Embryonic facial prominence (tissue), 1 donor: ENCODE measurements at regions not wholly inside any gene's neighbourhood (a gene's known extent, or its start where the extent isn't known, plus 50 kb on each side); places are given as distances from the start of the nearest gene placed in this dataset.
"Not testable (repeated sequence)": the region's sequence is repeated elsewhere in the genome, so short reads cannot be mapped to it uniquely, and the experiment has no call there.

ENCODE experiments used
- DNase-seq: peaks from one replicate; pipeline ENCODE4 v3.0.0-alpha.2; 2016; ENCODE audit errors: extremely low spot score

DNA sequence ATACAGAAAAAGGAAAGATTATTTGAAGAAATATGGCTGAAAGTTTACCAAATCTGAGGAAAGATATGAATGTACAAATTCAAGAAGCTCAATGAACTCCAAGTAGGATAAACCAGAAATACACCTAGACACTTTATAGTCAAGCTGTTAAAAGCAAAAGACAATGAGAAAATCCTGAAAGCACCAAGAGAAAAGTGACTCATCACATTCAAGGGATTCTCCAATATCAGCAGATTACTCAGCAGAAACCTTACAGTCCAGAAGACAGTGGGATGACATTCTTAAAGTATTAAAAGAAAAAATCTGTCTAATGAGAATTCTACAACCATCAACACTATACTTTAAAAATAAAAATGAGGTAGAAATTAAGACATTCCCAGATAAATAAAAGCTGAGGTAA, 223.8 kb upstream of the ZCCHC13 start:
- no peak for DNase-seq

DNA sequence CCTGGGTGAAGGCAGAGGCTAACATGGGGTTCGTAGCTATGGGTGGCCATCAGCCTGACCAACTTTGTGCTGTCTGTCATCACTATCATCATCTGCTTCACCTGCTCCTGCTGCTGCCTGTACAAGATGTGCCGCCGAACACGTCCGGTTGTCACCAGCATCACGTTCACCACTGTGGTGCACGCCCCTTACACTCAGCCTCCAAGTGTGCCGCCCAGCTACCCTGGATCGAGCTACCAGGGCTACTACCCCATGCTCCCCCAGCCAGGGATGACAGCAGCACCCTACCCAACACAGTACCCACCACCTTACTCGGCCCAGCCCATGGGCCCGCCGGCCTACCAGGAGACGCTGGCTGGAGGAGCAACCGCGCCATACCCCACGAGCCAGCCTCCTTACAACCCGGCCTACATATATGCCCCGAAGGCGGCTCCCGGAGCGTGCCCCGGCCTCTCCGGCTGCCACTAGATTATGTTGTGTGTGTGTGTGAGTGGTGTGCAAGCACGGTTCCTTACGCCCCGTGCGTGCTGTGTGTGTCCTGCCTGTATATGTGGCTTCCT, 213.4 kb upstream of the XIST start:
- no peak for DNase-seq

DNA sequence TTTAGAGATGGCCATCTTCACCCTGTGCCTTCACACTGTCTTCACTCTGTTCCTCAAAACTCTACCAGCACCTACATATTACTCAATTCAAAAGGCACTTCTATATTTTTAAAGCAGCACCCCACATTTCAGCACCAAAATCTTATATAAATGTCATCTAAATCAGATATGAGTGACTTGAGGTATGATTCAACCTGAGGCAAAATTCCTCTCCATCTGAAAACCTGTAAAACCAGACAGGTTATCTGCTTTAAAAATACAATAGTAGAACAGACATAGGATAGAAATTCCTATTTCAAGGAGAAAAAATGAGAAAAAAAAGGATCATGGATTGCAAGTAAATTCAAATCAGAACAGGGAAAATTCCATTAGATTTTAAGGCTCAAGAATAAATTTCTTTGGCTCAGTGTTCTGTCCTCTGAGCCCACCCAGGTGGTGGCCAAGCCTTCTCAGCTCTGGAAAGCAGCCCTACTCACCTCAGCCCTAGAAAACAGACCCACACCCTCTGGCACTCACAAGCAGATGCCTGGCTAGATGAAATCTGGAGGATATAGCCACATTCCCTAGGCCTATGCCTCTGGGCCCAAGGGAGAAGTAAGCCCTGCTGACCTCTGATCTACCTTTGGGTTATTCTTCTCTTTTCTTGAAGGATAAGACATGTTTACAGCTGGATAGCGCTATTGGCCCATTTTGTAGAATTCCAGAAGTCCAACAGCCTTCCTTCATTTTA, 211.1 kb upstream of the XIST start:
- DNase-seq = no peak

- no peak for DNase-seq
Measured at GRCh38 chrX:74061879-74062278, 209.4 kb upstream of the XIST start.

- DNase-seq = no peak
Measured at GRCh38 chrX:74049126-74049525, 196.6 kb upstream of the XIST start.

GRCh38 chrX:74034066-74034465, 181.6 kb upstream of the XIST start:
- not testable (repeated sequence) for DNase-seq

DNA sequence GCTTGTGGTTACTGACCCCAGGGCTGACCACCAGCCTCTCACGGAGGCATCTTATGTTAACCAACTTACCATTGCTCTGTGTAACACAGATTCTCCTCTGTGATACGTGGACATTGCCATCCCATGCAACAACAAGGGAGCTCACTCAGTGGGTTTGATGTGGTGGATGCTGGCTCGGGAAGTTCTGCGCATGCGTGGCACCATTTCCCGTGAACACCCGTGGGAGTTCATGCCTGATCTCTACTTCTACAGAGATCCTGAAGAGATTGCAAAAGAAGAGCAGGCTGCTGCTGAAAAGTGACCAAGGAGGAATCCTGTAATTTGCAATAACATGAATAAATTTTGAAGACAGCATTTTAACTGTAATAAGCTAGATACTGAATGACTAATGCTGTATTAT, 179.0 kb upstream of the XIST start:
- DNase-seq = not testable (repeated sequence)

- not testable (repeated sequence) for DNase-seq
Measured at GRCh38 chrX:74030766-74031165, 178.3 kb upstream of the XIST start.

DNA sequence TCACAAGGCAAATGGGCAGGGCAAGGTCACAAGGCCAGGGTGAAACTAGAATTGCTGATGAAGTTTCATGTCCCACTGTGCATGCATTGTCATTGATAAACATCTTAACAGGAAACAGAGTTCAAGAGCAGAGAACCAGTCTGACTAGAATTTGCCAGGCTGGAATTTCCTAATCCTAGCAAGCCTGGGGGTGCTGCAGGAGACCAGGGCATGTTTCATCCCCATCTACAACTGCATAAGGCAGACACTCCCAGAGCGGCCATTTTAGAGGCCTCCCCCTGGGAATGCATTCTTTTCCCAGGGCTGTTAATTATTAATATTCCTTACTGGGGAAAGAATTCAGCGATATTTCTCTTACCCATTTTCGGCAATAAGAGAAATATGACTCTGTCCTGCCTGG, 172.6 kb upstream of the XIST start:
- DNase-seq = not testable (repeated sequence)

DNA sequence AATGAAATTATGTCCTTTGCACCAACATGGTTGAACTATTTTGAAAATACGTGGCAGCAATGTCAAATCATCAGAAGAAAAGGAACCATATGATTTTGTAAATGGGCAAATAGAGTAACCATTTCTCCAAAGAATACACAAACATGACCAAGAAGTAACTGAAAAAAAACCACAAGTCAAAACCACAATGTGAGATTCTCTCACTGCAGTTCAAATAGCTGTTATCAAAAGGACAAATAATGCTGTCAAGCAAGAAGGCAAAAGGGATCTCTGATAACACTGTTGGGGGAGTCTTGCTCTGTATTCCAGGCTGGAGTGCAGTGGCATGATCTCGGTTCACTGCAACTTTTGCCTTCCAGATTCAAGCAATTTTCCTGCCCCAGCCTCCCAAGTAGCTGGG, 170.7 kb upstream of the XIST start:
- DNase-seq = no peak

GRCh38 chrX:74018253-74018652, 165.7 kb upstream of the XIST start:
- DNase-seq = no peak

DNA sequence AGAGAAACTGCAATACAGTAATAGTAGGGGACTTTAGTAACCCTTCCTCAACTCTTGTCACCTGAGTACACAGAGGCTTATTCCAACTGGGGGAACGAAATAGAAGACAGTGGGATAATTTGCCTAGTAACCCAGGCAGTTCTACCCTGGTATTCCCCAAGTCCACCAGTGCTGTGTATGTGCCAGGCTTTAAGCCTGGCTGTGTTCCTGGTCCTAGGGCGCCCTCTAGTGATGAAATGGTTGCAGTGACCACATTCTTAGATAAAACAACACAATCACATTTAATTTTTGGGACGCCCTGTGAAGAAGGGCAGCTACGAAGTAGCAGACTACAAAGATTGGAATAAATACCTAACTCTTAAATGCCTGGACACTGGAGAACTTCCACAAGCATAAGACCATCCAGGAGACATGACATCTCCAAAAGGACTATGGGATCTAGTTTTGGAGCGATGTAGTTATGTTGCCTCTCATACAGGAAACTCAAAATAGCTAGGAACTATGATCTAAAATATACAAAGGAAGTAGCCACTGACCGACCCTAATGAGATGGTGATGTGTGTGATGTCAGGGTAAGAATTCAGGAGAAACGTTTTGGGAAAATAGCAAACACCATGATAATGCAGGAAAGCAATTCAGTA, 163.0 kb upstream of the XIST start:
- DNase-seq = no peak

DNA sequence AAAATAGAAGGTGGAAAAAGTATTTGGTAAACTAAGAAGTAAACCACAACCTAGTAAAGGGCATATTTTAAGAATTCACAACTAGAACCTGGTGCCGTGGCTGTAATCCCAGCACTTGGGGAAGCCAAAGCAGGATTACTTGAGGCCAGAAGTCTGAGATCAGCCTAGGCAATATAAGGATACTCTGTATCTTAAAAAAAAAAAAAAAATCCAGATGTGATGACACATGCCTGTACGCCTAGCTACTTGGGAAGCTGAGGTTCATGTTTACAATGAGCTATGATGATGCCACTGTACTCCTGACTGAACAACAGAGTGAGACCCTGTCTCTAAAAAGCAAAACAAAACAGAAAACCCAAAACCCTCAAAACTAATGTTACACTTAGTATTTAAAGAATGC, 156.5 kb upstream of the XIST start:
- DNase-seq = no peak

DNA sequence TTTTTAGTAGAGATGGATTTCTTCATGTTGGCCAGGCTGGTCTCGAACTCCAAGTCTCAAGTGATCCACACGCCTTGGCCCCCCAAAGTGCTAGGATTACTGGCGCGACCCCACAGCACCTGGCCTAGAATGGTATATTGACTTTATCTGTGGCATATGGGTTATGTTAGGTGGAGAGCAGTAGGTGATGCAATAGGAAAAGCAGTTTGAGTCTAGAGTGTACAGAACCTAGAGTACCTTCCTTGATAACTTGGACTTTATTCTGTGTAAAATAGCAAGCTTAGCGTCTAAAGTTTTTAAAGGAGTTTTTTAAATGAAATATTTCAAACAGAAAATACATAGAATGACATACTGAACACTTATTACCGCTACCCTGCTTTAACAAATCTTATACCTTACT, 139.5 kb upstream of the XIST start:
- no peak for DNase-seq

DNA sequence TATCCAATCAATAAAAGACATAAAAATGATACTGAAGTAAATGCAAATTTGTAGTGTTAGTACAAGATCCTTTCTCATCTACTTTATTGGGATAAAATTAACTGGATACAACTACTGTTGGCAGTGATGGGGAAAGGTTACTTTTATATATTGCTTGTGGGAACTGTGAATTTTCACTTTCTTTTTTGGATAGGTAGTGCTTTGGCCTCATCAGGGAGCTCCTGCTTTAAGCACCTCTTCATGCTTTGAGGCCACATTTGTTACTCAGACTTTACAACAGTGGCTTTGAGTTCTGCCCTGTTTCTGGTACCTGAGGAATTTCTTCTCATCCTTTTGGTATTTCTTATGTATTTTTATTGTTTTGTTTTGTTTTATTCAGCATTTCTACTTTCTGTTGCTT, 134.7 kb upstream of the XIST start:
- no peak for DNase-seq

DNA sequence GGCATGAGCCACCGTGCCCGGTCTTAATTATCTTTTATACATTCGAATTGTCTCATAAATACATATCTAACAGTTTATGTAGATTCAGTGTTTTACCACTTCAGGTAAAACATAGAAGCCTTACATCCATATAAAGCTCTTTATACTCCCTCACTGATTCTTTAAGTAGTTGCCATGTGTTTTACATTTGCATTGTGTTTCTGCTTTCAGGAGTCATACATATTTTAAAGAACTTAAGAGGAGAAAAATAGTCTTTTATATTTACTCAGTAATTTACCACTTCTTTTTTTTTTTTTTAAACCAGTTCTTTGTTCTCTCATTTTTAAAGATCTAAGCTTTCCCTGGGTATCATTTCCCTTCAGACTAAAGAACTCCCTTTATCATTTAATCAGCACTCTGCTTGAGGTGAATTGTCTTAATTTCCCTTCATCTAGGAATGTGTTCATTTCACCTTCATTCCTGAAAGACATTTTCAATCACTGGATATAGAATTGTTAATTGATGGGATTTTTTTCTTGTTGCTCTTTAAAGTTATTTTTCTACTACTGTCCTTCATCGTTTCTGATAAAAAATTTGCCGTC, 127.1 kb upstream of the XIST start:
- no peak for DNase-seq

DNA sequence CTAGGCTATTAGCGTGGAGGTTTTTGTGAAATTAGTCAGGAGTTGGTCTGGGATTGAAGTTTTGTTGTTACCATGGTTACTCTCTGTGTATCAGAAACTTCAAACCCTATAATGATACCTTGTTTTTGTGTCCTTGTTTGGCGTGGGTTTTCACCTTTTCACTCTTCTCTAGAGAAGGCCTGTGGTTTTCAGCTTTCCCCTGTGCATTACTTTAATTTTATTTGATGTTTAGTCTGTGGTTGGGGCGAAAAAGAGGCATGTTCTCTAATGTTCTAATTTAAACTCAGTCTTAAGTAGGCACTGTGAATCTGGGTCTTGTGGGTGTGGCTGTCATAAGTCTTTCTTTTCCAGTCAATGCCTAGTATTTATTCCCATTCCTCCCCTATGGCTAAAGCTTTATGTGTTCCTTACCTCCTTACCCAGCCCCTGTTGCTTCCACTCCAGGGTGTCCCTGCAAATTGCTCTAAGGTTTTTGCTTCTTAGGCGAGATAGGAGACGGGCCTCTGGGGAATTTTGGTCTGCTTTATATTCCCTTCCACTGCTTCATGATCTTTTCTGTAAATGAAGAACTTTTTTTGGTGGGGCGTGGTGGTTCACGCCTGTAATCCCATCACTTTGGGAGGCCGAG, 125.1 kb upstream of the XIST start:
- no peak for DNase-seq

DNA sequence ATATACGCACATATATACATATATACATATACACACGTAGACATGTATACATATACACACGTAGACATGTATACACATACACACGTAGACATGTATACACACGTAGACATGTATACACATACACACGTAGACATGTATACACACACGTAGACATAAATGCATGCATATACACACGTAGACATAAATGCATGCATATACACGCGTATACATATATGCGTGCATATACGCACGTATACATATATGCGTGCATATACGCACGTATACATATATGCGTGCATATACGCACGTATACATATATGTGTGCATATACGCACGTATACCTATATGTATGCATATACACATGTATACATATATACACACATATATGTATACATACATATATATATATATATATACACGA, 114.9 kb upstream of the XIST start:
- not testable (repeated sequence) for DNase-seq

GRCh38 chrX:73965833-73966232, 113.3 kb upstream of the XIST start:
- DNase-seq = no peak

DNA sequence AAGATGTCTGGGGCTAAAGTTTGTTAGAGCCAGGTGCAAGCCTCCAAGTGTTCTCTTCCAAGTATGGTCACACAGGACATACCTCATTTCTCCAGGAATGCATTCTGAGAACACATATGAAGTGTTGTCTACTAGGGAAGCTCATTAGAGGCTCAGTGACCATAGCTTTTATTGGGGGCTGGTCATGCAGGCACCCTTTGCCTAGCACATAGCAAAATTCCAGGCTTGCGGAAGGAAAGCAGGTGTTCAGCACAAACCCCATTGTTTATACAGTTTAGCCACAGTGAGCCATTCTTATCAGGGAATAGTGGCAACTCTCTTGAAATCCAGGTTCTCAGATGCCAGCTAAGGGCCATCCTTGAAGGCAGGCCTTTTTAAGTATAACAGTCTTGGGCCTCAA, 112.1 kb upstream of the XIST start:
- no peak for DNase-seq

DNA sequence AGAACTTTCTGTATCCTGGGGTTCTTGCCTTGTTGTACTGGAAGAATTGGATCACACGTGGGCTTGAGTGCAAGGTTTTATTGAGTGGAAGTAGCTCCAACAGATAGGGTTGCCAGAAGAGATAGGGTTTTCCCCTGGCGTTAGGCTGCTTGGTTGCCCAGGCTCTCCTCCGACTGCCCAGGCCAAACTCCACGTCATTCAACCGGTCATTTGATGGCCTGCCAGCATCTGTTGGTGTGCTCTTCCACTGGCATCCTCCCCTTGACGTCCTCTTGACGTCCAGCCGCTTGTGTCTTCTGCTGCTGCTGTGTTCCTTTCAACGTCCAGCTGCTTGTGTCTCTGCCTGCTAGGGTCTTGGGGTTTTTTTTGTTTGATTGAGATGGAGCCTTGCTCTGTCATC, 111.2 kb upstream of the XIST start:
- DNase-seq = no peak

DNA sequence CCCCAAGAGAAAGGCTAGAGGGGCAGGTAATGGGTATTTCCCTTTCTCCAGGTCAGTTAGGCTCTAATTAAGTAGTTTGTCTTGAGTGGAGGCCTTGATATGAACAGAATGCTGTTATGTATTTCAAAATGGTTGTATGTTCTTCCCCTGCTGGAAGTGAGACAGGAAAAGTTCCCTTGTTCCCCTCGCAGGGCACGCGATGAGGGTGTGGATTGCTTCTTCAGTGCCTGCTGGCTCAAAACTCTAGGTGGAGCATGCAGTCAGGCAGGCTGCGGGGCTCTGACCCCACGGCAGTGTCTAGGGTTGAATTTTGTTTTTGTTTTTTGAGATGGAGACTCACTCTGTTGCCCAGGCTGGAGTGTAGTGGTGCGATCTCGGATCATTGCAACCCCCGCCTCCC, 110.4 kb upstream of the XIST start:
- no peak for DNase-seq

DNA sequence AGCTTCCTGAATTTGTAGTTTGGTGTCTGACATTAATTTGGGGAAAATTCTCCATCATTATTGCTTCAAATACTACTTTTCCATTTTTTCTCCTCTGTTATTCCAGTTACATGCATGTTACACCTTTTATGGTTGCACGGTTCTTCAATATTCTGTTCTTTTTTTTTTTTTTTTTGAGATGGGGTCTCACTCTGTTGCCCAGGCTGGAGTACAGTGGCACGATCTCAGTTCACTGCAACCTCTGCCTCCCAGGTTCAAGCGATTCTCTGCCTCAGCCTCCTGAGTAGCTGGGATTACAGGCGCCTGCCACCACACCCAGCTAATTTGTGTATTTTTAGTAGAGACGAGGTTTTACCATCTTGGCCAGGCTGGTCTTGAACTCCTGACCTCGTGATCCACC, 109.4 kb upstream of the XIST start:
- not testable (repeated sequence) for DNase-seq
